ENCODE measurements at regions not wholly inside any gene's neighbourhood (a gene's known extent, or its start where the extent isn't known, plus 50 kb on each side); places are given as distances from the start of the nearest gene placed in this dataset.
"Not testable (repeated sequence)": the region's sequence is repeated elsewhere in the genome, so short reads cannot be mapped to it uniquely, and the experiment has no call there.

DNA sequence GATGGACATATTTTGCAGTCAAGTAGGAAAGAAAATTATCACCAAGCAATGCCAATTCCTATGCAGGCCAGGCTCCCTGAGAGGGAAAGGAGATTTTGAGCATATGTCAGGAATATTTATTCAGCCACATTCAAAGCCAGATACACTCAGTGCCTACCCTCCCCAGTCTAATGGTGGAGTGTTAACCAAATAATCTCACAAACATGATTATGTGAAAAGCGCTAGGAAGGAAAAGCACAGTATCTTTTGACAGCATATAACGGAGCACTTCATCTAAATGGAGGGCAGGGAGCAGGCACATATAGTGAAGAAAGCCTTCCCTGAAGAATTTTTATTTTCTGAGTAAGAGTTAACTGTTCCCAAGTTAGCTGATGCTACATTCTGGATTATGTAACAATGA, 80.3 kb upstream of the SLC30A5 start:
- Mint-ChIP-seq H3K4me3 (ENCODE audit: unreplicated experiment) (no peak overlapping the region), H3K27ac (ENCODE audit: unreplicated experiment) (no peak overlapping the region), H3K27me3 (ENCODE audit: unreplicated experiment) (no peaks in the 10 kb centered on the region), H3K9me3 (ENCODE audit: unreplicated experiment) (no peaks in the 10 kb centered on the region), H3K36me3 (ENCODE audit: low read depth, unreplicated experiment) (no peaks in the 10 kb centered on the region), H3K4me1 (ENCODE audit: unreplicated experiment) (no peaks in the 10 kb centered on the region)
- DNase-seq (ENCODE audit: low spot score) = no peak
- no peak for TF ChIP-seq CTCF (IDR thresholded peaks at IDR 0.05; ENCODE audit: unreplicated experiment)

DNA sequence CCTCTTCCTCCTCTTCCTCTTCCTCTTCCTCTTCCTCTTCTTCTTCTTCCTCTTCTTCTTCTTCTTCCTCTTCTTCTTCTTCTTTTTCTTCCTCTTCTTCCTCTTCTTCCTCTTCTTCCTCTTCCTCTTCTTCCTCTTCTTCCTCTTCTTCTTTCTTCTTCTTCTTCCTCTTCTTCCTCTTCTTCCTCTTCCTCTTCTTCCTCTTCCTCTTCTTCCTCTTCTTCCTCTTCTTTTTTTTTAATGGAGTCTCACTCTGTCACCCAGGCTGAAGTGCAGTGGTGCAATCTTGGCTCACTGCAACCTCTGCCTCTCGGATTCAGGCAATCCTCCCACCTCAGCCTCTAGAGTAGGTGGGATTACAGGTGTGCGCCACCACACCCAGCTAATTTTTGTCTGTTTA, 79.8 kb upstream of the SLC30A5 start:
- H3K36me3 Mint-ChIP-seq (ENCODE audit: low read depth, unreplicated experiment); DNase-seq (ENCODE audit: low spot score); H3K4me1 Mint-ChIP-seq (ENCODE audit: unreplicated experiment); H3K4me3 Mint-ChIP-seq (ENCODE audit: unreplicated experiment); H3K27me3 Mint-ChIP-seq (ENCODE audit: unreplicated experiment); H3K27ac Mint-ChIP-seq (ENCODE audit: unreplicated experiment); H3K9me3 Mint-ChIP-seq (ENCODE audit: unreplicated experiment): not testable (repeated sequence)

DNA sequence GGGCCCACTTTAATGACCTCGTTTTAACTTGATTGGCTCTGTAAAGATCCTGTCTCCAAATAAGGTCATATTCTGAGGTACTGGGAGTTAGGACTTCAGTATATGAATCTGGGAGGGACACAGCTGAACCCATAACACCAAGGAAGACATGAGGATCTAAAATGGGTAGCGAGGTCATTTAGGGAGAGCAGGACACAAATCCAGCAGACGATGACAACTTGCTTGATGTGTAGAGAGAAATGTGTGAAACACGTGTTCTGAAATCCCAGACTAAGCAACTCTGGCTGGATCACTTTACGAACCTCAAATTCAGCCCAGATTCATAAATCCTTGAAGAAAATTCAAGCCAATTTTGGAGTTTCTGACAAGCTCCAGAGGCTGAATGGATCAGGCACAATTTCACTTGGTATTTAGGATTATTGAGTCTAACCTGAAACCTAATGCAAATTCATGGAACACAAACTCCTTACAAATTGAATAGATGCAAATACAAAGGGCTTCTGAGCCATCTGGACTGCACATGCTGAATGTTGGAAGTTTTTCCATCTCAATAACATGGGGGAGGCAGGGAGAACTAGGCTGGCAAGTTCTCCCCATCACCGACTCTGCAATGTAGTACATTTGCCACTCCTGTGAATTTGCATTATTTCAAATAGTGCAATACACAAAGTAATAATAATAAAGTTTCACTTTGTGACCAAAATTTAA, 74.0 kb upstream of the SLC30A5 start:
- Mint-ChIP-seq H3K4me3 (ENCODE audit: unreplicated experiment) (no peak overlapping the region), H3K36me3 (ENCODE audit: low read depth, unreplicated experiment) (no peaks in the 10 kb centered on the region), H3K4me1 (ENCODE audit: unreplicated experiment) (no peaks in the 10 kb centered on the region), H3K27ac (ENCODE audit: unreplicated experiment) (no peak overlapping the region), H3K9me3 (ENCODE audit: unreplicated experiment) (no peaks in the 10 kb centered on the region), H3K27me3 (ENCODE audit: unreplicated experiment) (peaks cover 3% of the 10 kb centered on the region)
- no peak for TF ChIP-seq CTCF (IDR thresholded peaks at IDR 0.05; ENCODE audit: unreplicated experiment)
- no peak for DNase-seq (ENCODE audit: low spot score)

- Mint-ChIP-seq H3K9me3 (ENCODE audit: unreplicated experiment) (no peaks in the 10 kb centered on the region), H3K36me3 (ENCODE audit: low read depth, unreplicated experiment) (no peaks in the 10 kb centered on the region), H3K27me3 (ENCODE audit: unreplicated experiment) (peaks cover 3% of the 10 kb centered on the region), H3K27ac (ENCODE audit: unreplicated experiment) (no peak overlapping the region), H3K4me1 (ENCODE audit: unreplicated experiment) (no peaks in the 10 kb centered on the region), H3K4me3 (ENCODE audit: unreplicated experiment) (no peak overlapping the region)
- peak; percentile 74 for TF ChIP-seq CTCF (IDR thresholded peaks at IDR 0.05; ENCODE audit: unreplicated experiment)
- peak; percentile 12 for DNase-seq (ENCODE audit: low spot score)
These were observed 69.6 kb upstream of the SLC30A5 start for GRCh38 chr5:69024241-69024651.

GRCh38 chr5:69029292-69029691, 64.5 kb upstream of the SLC30A5 start:
- Mint-ChIP-seq H3K36me3 (ENCODE audit: low read depth, unreplicated experiment) (no peaks in the 10 kb centered on the region), H3K27ac (ENCODE audit: unreplicated experiment) (no peak overlapping the region), H3K27me3 (ENCODE audit: unreplicated experiment) (peaks cover 1% of the 10 kb centered on the region), H3K4me3 (ENCODE audit: unreplicated experiment) (no peak overlapping the region), H3K4me1 (ENCODE audit: unreplicated experiment) (no peaks in the 10 kb centered on the region), H3K9me3 (ENCODE audit: unreplicated experiment) (no peaks in the 10 kb centered on the region)
- no peak for DNase-seq (ENCODE audit: low spot score)
- TF ChIP-seq CTCF (IDR thresholded peaks at IDR 0.05; ENCODE audit: unreplicated experiment) = no peak
